ENCODE measurements at regions not wholly inside any gene's neighbourhood (a gene's known extent, or its start where the extent isn't known, plus 50 kb on each side); places are given as distances from the start of the nearest gene placed in this dataset.

DNA sequence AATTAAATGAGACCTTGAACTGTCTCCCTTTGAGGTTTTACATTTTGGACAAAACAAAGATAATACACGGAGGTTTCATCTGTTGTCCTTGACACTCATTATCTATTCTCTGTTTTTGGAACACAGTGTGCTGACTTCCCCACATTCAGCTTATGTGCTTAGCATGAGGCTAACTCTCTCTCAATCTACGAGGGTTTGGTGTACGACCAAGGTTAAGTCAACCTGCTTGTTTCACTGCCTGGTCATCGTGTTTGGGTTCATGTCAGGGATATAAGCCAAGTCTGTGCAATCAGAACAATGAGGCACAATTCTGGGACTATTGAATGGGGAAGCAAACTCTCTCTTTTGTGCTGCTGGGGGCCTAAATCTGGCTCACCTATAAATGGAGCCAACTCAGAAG, 328.5 kb upstream of the USP25 start:
- H3K4me3 ChIP-seq (ENCODE audit: low read depth, low read length) = no peak overlapping the region
- no peak for DNase-seq (ENCODE audit: low read depth)
- TF ChIP-seq, protein P1, sequence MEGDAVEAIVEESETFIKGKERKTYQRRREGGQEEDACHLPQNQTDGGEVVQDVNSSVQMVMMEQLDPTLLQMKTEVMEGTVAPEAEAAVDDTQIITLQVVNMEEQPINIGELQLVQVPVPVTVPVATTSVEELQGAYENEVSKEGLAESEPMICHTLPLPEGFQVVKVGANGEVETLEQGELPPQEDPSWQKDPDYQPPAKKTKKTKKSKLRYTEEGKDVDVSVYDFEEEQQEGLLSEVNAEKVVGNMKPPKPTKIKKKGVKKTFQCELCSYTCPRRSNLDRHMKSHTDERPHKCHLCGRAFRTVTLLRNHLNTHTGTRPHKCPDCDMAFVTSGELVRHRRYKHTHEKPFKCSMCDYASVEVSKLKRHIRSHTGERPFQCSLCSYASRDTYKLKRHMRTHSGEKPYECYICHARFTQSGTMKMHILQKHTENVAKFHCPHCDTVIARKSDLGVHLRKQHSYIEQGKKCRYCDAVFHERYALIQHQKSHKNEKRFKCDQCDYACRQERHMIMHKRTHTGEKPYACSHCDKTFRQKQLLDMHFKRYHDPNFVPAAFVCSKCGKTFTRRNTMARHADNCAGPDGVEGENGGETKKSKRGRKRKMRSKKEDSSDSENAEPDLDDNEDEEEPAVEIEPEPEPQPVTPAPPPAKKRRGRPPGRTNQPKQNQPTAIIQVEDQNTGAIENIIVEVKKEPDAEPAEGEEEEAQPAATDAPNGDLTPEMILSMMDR (IDR thresholded peaks at IDR 0.05; ENCODE audit: low read depth, low read length, missing control alignments) = no peak

DNA sequence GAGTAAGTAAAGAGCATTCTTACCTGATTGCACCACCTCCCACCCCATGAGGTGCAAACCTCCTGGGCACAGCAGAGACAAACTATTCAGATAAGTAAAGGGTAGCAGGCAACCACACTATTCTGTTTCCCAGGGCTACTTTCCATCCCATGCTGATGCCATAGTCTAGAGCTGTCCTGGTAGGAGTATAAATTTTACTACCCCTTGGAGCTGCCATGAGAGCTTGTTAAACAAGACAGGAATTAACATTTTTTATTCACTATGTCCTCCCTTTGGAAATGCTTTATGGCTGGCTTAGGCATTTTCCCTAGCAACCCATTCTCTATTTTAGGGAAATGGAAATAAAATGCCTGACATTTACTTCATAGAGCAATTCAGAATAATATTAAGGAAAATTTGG, 324.6 kb upstream of the USP25 start:
- H3K4me3 ChIP-seq (ENCODE audit: low read depth, low read length) = no peak overlapping the region
- TF ChIP-seq, protein P1 (IDR thresholded peaks at IDR 0.05; ENCODE audit: low read depth, low read length, missing control alignments) = no peak
- DNase-seq (ENCODE audit: low read depth) = no peak

DNA sequence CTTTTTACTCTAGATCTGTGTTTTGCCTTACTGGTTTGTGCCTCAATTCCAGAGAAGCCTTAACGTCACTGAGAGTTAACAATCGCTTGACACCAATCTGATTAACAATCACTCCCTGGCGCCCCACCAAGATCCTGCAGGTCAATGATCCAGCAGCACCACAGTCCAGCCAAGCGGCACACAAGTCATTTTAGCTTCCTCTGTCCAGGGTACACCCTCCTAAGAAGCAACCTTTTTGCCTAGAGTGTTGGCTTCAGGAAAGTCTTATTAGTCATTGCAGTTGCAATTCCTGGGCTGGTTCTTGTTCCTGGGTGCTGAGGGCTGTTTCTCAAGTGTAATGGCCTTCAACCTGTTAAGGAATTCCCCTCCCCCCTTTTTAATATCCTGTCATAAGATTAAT, 323.0 kb upstream of the USP25 start:
- TF ChIP-seq, protein P1 (IDR thresholded peaks at IDR 0.05; ENCODE audit: low read depth, low read length, missing control alignments) = no peak
- DNase-seq (ENCODE audit: low read depth) = no peak

DNA sequence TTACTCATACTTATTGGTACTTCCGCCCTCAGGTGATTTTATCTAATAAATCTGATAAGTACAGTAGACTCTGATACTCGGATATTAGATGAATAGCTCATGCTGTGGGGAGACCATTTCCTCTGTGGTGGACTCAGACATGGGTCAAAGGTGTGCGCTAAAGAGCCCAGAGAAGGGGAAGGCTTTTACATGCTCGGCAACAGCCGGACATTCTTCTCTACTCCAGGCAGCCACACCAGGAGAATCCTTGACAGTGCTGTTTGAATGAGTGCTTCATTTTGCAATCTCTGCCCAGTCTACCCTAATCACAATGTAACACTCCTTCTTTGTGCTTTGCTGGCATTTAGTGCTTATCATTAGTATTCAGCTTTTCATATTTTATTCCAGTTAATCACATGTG, 322.2 kb upstream of the USP25 start:
- no peak for DNase-seq (ENCODE audit: low read depth)
- TF ChIP-seq, protein P1 (IDR thresholded peaks at IDR 0.05; ENCODE audit: low read depth, low read length, missing control alignments) = no peak
- H3K4me3 ChIP-seq (ENCODE audit: low read depth, low read length) = no peak overlapping the region

More for the DNA sequence above, 323.0 kb upstream of the USP25 start:
- no peak overlapping the region for H3K4me3 ChIP-seq (ENCODE audit: low read depth, low read length)

DNA sequence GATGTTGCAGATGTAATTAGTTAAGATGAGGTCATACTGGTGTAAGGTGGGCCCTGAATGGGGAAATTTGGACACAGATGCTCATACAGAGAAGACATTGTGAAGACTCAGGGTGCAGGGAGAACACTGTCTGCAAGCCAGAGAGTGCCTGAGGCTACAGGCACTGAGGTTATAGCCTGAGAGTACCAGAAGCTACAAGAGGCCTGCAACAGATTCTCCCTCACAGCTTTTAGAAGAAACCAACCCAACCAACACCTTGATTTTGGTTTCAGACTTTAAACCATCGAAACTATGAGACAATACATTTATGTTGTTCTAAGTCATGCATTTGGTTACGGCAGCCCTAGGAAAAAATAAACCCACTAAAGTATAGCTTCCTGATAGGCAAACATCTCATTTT, 321.7 kb upstream of the USP25 start:
- peak; percentile 12 for DNase-seq (ENCODE audit: low read depth)
- TF ChIP-seq, protein P1 (IDR thresholded peaks at IDR 0.05; ENCODE audit: low read depth, low read length, missing control alignments) = no peak

DNA sequence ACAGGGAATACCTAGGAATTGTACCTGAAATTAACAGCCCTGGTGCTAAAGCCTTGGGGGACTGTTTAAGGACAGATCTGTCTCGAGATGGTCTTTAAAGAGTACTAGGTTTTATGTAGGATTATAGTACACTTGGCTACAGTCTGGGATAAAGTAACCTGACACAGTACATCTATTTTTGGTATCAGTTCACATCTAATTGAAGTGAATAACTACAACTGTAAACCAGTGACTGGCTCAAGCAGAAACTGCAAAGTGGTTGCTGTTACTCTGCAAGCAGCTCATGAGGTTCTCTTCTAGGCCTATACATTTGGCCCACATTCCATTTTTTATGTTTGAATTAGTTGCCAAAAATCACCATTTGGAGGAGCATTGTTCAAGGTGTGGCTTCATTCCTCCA, 320.8 kb upstream of the USP25 start:
- no peak overlapping the region for H3K4me3 ChIP-seq (ENCODE audit: low read depth, low read length)
- TF ChIP-seq, protein P1 (IDR thresholded peaks at IDR 0.05; ENCODE audit: low read depth, low read length, missing control alignments) = no peak
- DNase-seq (ENCODE audit: low read depth) = no peak

More for the DNA sequence above, 321.7 kb upstream of the USP25 start:
- no peak overlapping the region for H3K4me3 ChIP-seq (ENCODE audit: low read depth, low read length)

DNA sequence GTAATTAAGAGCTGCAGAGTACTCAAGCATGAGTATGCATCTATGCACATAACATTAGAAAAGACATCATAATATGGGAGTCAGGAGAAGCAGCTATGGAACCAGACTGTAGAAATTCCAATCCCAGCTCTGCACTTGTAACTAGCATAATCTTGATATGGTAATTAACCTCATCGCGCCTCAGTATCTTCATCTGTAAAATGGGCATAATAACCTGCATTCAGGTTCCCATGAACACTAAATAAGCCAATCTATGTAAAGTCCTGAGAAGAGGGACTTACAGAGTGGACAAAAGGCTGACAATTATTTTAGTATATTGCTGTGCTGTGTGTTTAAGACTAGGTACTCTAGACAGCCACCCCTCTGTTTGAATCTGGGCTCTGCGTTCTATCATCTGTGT, 318.9 kb upstream of the USP25 start:
- DNase-seq (ENCODE audit: low read depth) = no peak
- TF ChIP-seq, protein P1 (IDR thresholded peaks at IDR 0.05; ENCODE audit: low read depth, low read length, missing control alignments) = no peak
- H3K4me3 ChIP-seq (ENCODE audit: low read depth, low read length) = no peak overlapping the region
